Brain microvascular endothelial cell (primary cell): ENCODE measurements at regions not wholly inside any gene's neighbourhood (a gene's known extent, or its start where the extent isn't known, plus 50 kb on each side); places are given as distances from the start of the nearest gene placed in this dataset.
"Not testable (repeated sequence)": the region's sequence is repeated elsewhere in the genome, so short reads cannot be mapped to it uniquely, and the experiment has no call there.

ENCODE experiments used
- DNase-seq: peaks from one replicate; pipeline ENCODE4 v3.0.0-alpha.2; 2020
- H3K27ac ChIP-seq: fragments of 250-450 bp; sonication (Bioruptor Pico); 2 replicates; pipeline ENCODE4 v1.5.1; 2020; ENCODE audit warnings: mild to moderate bottlenecking, moderate library complexity
- H3K27me3 ChIP-seq: fragments of 250-450 bp; sonication (Bioruptor Pico); replicated peaks from 2 replicates; pipeline ENCODE4 v1.5.1; 2020; ENCODE audit warnings: mild to moderate bottlenecking
- H3K36me3 ChIP-seq: fragments of 250-450 bp; sonication (Bioruptor Pico); replicated peaks from 2 replicates; pipeline ENCODE4 v1.5.1; 2020; ENCODE audit warnings: mild to moderate bottlenecking
- H3K4me3 ChIP-seq: 2 replicates; pipeline ENCODE4 v1.5.1; 2011; ENCODE audit warnings: low read depth, mild to moderate bottlenecking, control low read depth, low read length, moderate library complexity
- in situ Hi-C: cut with HindIII; loops from 2 replicates; pipeline ENCODE4 v1.10.0; 2017; ENCODE audit warnings: low sequenced_read_pairs, low pct_ligation_motif_present

DNA sequence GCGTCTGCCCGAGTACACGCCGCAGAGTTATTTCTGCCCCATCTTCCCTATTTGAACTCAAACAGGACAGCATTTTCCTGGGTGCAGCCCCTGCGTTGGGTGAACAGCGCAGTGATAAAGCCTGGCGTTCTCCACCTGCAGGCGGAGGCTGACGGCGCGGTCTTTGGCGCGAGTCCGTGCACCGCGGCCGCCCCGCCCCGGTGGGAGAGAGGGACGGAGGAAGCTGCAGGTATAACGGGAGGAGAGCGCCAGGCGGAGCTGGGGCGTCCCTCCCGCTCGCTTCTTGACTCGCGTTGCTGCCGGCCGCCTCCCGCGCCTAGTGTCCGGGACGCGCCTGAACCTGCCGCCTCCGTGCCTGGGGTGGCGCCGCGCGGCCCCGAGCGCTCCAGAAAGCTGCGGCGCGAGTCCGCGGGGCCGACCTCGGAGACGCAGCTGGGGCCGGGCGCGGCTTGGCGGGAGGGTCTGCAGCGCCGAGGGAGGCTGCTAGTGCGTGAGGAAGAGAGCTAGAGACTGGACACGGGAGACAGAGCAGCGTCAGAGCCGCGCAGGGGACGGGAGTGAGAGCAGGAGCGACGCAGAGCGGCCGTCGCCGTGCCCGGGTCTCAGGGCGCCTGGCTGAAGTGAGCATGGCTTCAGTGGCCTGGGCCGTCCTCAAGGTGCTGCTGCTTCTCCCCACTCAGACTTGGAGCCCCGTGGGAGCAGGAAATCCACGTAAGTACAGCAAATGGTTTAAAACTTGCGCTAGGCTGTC lies 140.7 kb downstream of the SPATA31A7 start:
- H3K36me3 ChIP-seq, H3K27ac ChIP-seq, in situ Hi-C loops, H3K27me3 ChIP-seq: not testable (repeated sequence)
- peak overlapping the region; percentile 51 for H3K4me3 ChIP-seq
- peak; percentile 17 for DNase-seq

GRCh38 chr9:61356936-61357335 lies 167.1 kb downstream of the SPATA31A7 start:
- DNase-seq, H3K27me3 ChIP-seq, H3K4me3 ChIP-seq, H3K36me3 ChIP-seq, in situ Hi-C loops, H3K27ac ChIP-seq: not testable (repeated sequence)

- in situ Hi-C loops, DNase-seq, H3K4me3 ChIP-seq, H3K27me3 ChIP-seq, H3K27ac ChIP-seq, H3K36me3 ChIP-seq: not testable (repeated sequence)
Measured at GRCh38 chr9:61374390-61374789, 184.6 kb downstream of the SPATA31A7 start.

- DNase-seq, H3K36me3 ChIP-seq, H3K4me3 ChIP-seq, H3K27me3 ChIP-seq, H3K27ac ChIP-seq, in situ Hi-C loops: not testable (repeated sequence)
Measured at GRCh38 chr9:61376159-61376558, 186.3 kb downstream of the SPATA31A7 start.

DNA sequence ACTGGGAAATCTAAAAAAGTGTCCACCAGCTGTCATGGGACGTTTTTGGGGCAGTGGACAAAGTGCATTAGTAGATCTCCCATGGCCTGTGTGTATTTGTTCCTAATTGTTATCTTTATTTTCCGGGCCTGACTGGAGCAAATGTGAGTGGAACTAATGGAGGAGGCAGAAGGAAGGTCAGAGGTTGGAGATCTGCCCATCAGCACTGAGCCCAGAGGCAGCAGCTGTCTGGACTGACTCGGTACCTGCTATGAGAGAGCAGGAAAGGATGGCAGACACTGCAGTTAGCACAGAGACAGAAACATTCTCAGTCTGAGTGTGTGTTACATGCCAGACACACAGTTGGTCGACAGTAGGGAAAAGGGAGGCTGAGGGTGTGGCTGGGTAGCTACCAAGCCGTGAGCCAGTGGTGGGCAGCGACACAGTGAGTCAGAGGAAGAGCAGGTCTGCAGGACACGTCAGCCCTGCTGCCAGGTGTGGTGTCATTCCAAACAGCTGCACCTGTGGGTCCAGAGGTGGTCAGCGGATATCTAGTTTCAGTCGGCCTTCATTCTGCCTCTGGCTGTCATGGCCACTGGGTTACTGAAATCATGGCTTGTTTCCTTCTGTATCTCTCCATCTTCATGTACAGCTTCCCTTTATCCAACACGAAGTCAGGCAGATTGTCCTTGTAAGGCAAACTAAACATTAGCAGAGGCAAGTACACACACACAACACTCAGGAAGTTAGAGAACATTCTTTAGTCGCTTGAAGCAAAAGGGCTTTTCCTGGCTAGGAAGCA lies 196.4 kb downstream of the SPATA31A7 start:
- in situ Hi-C loops: not testable (repeated sequence)

DNA sequence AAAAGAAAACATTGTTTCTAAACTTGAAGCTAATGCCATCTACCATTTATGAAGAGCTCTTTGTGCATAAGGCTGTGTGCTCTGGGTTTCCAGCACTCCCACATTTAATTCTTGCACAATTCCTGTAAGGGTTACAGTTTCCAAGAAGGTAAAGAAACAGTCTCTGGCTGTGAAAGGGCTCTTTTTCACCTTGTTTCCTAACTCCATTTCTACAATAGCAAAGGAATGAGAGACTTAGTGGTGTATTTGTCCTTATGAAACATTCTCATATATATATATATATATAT lies 196.9 kb downstream of the SPATA31A7 start:
- H3K27ac ChIP-seq, H3K27me3 ChIP-seq, H3K4me3 ChIP-seq, H3K36me3 ChIP-seq, DNase-seq, in situ Hi-C loops: not testable (repeated sequence)

More for the DNA sequence above, 196.4 kb downstream of the SPATA31A7 start:
- H3K4me3 ChIP-seq, H3K36me3 ChIP-seq, H3K27ac ChIP-seq, H3K27me3 ChIP-seq, DNase-seq: not testable (repeated sequence)

- H3K27ac ChIP-seq, in situ Hi-C loops, DNase-seq: not testable (repeated sequence)
Measured at GRCh38 chr9:61402692-61403091, 212.9 kb downstream of the SPATA31A7 start.

GRCh38 chr9:61411933-61412605 lies 222.2 kb downstream of the SPATA31A7 start:
- H3K36me3 ChIP-seq, H3K27me3 ChIP-seq, DNase-seq, H3K27ac ChIP-seq, in situ Hi-C loops, H3K4me3 ChIP-seq: not testable (repeated sequence)

More at GRCh38 chr9:61402692-61403091, 212.9 kb downstream of the SPATA31A7 start:
- H3K27me3 ChIP-seq, H3K36me3 ChIP-seq, H3K4me3 ChIP-seq: not testable (repeated sequence)

GRCh38 chr9:61412738-61413137 lies 222.9 kb downstream of the SPATA31A7 start:
- H3K27ac ChIP-seq, H3K27me3 ChIP-seq, H3K4me3 ChIP-seq, H3K36me3 ChIP-seq, DNase-seq, in situ Hi-C loops: not testable (repeated sequence)

- H3K27me3 ChIP-seq, in situ Hi-C loops, H3K4me3 ChIP-seq, H3K27ac ChIP-seq, DNase-seq, H3K36me3 ChIP-seq: not testable (repeated sequence)
Measured at GRCh38 chr9:61418174-61418573, 228.3 kb downstream of the SPATA31A7 start.

- H3K27ac ChIP-seq, DNase-seq, H3K36me3 ChIP-seq, in situ Hi-C loops, H3K27me3 ChIP-seq, H3K4me3 ChIP-seq: not testable (repeated sequence)
Measured at GRCh38 chr9:61420267-61420958, 230.6 kb downstream of the SPATA31A7 start.

GRCh38 chr9:61447189-61447588 lies 257.4 kb downstream of the SPATA31A7 start:
- in situ Hi-C loops, DNase-seq, H3K27ac ChIP-seq: not testable (repeated sequence)

DNA sequence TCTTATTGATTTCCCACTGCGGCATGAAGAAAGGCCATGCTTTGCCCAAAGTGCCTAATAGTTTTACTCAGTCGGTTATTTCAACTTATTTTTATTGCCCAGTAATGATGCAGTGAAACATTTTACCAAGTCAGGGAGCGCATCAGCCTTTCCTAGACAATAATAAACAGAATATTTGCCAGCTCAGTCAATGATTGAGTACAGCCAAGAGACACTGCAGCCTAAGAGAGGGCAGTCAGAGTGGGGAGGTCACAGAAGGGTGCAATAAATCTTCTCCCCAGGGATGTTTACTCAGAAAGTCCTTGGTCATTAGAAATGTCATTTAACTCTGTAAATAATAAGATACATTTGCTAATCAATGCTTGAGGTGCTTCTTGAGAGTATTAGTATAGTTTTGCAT lies 271.0 kb downstream of the SPATA31A7 start:
- H3K4me3 ChIP-seq, DNase-seq, H3K27ac ChIP-seq, H3K36me3 ChIP-seq, H3K27me3 ChIP-seq, in situ Hi-C loops: not testable (repeated sequence)

More at GRCh38 chr9:61447189-61447588, 257.4 kb downstream of the SPATA31A7 start:
- H3K36me3 ChIP-seq, H3K27me3 ChIP-seq, H3K4me3 ChIP-seq: not testable (repeated sequence)
